GM18519 (cell line): ENCODE measurements at regions not wholly inside any gene's neighbourhood (a gene's known extent, or its start where the extent isn't known, plus 50 kb on each side); places are given as distances from the start of the nearest gene placed in this dataset.

Experiments
- ATAC-seq: cut with Tn5 transposase; IDR thresholded peaks from one replicate; pipeline ENCODE4 v1.9.1; 2021; ENCODE audit warnings: mild to moderate bottlenecking, moderate library complexity; ENCODE audit not compliant: unreplicated experiment, low FRiP score

GRCh38 chr4:159722052-159722451 lies 619.2 kb downstream of the RAPGEF2 start:
- no peak for ATAC-seq

DNA sequence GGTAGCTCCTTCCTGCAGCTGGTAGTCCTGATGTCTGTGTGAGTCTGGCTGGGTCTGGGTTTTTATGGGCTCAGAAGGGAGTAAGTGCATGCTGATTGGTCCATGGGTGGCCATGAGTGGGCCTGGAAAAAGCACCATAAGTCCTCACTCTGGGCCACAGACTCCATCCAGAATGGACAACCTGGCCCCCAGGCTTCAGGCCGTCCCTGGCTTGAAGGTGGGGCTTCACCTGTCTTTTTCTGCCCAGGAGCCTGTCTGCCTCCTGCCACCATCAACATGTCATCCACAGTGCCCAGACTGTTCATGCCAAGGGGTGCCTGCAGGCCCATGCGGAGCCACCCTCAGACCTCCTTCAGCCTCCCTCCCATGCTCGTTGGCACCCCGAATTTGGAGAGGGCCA lies 620.0 kb downstream of the RAPGEF2 start:
- no peak for ATAC-seq

DNA sequence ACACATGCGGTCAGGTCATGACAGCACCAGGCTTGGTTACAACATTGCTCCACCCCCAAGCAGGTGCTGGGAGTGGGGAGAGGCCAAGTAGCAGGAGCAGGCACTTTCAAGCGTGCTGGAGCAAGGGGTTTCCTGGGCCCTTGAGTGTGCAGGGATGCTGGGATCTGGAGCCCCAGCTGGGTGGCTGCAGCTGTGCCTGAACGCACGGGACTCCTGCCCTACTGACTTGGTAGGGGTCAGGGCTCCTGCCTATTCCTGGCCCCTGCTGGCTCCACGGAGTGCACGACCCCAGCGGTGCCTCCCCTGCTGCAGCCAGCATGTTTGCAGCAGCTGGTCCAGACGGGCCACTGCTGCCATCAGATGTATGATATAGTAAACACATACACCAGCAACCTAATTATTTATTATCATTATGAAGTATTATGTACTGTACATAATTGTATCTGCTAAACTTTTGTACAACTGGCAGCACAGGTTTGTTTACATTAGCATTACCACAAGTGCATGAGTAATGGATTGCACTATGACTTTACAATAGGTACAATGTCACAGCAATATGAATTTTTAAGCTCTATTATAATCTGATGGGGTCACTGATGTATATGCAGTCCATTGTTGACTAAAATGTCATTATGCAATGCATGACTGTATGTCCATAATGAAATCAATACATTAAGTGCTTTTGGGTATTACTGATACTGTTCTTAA lies 620.6 kb downstream of the RAPGEF2 start:
- ATAC-seq, result no peak

GRCh38 chr4:159725571-159725970 lies 622.7 kb downstream of the RAPGEF2 start:
- ATAC-seq, result no peak

DNA sequence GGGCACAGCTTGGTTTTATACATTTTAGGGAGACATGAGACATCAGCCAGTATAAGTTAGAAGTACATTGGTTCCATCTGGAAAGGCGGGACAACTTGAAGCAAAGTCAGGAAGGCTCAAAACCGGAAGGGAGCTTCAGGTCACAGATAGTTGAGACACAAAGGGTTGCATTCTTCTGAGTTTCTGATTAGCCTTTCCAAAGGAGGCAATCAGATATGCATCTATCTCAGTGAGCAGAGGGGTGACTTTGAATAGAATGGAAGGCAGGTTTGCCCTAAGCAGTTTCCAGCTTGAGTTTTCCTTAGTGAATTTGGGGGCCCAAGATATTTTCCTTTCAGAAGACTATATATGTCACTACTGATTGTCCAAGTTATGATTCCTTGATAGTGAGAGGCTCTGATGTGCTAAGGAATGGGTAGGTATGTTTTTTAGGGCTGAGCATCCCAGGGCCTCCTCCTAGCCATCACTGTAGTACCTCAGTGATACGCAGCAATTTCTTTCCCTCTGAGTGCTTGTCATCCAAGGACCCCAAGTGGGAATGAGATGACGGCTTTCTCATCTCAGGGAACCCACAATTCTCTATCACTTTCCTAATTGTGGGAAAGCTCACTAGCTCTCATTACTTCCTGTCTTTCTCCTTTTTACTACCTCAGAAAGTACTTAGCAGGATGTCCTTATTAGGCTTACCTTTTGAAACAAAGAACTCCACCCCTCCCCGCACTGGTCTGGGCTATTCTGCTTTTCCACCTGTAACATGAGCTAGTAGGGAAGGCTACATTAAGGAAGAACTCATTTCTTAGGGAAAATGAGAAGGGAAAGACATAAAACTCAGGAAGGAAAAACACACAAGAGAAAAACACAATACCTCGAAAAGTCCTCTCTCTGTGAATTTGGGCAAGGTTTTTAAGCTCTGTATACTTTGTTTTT lies 632.7 kb downstream of the RAPGEF2 start:
- no peak for ATAC-seq

DNA sequence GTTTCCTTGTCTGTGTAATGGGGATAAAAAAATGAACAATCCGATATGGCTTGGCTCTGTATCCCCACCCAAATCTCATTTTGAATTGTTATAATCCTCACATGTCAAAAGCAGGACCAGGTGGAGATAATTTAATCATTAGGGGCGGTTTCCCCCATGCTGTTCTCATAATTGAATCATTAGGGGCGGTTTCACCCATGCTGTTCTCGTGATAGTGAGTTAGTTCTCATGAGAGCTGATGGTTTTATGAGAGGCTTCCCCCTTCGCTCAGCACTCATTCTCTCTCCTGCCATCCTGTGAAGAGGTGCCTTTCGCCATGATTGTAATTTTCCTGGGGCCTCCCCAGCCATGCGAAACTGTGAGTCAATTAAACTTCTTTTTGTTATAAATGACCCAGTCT lies 633.5 kb downstream of the RAPGEF2 start:
- no peak for ATAC-seq

DNA sequence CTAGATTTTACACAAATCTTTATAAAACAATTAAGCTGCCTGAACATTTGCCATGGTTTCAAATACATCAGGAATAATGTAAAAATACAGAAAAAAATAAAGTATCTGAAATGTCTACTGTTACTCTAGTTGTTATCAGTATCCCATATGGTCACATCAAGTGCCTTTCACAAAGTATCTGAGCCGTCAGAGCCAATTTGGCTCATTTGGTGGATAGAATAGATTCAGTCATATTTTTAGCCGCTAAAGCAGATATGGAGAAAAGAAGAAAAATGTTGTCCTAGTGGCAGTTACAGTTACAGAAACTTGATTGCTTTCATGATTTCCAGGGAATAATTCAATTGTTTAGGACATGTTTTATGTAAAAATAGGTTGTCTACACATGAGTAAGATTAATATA lies 641.1 kb downstream of the RAPGEF2 start:
- no peak for ATAC-seq

DNA sequence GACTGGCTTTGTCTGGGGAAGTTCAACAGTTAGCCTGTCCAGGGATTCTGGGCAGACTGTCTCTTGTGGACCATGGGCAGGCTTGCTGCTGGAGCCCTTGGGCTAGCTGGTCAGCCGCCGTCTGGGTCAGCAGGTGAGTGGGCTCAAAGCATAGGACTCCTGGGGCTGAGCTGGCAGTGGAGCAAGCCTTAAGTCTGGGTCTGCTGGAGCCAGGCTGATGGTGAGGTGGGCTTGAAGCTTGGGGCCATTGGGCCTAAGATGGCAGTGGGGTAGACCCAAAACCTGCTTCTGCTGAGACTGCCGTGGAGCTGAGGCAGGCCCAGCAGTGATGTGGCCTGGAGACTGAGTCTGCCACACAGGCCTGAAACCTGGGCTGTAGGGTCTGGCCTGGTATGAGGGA lies 645.1 kb downstream of the RAPGEF2 start:
- no peak for ATAC-seq

- ATAC-seq, result no peak
These were observed 646.1 kb downstream of the RAPGEF2 start for GRCh38 chr4:159748834-159749444.

- no peak for ATAC-seq
These were observed 654.6 kb downstream of the RAPGEF2 start for GRCh38 chr4:159757499-159757898.

DNA sequence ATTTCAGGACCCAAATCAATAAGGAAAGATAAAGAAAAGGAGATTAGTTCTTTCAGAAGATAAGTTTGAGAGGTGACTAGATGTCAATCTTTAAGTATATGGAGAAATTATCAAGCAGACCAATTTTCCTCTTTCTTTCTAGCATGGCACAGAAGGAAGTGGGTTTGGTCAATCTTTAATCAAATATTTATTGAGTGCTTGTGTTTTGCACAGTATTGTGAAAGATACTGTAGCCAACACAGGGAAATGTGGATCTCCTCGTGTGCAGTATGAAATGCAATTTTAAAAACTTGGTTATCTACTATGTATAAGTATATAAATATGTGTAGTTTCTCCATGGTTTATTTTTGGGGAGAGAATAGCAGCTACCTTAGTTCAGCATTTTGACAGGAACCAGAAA lies 655.2 kb downstream of the RAPGEF2 start:
- ATAC-seq, result no peak

GRCh38 chr4:159762672-159763071 lies 659.8 kb downstream of the RAPGEF2 start:
- ATAC-seq, result no peak

GRCh38 chr4:159764343-159764952 lies 661.6 kb downstream of the RAPGEF2 start:
- ATAC-seq, result peak; percentile 77

- no peak for ATAC-seq
These were observed 662.5 kb downstream of the RAPGEF2 start for GRCh38 chr4:159765382-159765781.

DNA sequence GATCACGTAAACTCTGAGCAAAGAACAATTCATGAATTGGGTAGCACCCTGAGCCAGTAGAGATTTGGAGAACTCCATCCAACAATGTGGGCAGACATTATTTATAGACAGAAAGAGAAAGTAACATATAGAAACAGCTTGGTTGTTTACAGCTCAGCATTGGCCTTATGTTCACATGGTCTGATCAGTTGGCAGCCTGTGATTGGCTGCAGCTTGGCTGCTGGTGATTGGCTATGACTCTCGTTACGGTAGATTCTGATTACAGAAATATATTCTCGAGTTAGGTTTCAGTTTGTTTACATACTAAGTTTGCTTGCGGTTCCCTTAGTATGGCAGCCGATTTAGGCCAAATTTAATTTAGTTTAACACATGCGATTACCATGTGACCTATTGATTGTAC lies 663.4 kb downstream of the RAPGEF2 start:
- ATAC-seq, result no peak

DNA sequence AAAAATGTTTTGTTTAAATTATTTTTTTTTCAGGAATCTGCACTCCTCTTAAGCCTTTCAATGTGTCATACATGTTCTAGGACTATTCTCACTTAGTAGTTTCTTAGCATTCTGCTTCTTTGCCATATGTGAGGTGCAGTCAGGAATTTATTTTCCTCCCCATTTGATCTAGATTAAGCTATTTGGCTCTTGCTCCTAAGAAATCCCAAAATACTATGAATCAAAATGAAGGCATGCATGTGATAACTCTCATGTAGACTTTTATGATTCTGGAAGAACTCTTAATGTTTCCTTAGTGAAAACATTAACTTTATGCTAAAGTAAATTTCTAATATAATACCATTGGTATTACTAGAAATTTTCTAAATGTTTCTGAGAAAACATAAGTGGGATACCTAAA lies 664.5 kb downstream of the RAPGEF2 start:
- ATAC-seq, result no peak

GRCh38 chr4:159768016-159768415 lies 665.1 kb downstream of the RAPGEF2 start:
- ATAC-seq, result no peak

DNA sequence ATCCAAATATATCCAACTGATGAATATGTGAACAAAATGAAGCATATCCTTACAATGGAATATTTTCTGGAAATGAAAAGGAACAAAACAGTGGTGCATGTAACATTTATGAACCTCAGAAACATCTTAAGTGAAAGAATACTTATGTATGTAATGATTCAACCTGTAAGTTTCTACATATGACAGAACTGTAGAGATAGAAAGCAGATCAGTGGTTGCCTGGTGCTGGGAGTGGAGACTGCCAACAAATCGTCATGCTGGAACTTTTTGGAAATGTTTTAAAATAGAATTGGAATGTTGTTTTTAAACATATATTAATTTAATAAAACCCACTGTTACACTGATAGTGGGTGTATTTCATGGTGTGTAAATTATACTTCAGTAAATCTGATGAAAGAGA lies 667.5 kb downstream of the RAPGEF2 start:
- no peak for ATAC-seq

GRCh38 chr4:159770969-159771368 lies 668.1 kb downstream of the RAPGEF2 start:
- ATAC-seq, result no peak

- no peak for ATAC-seq
These were observed 674.1 kb downstream of the RAPGEF2 start for GRCh38 chr4:159776961-159777360.

GRCh38 chr4:159777689-159778088 lies 674.8 kb downstream of the RAPGEF2 start:
- ATAC-seq, result no peak
